K562 (cell line): ENCODE measurements at regions not wholly inside any gene's neighbourhood (a gene's known extent, or its start where the extent isn't known, plus 50 kb on each side); places are given as distances from the start of the nearest gene placed in this dataset.

Experiments
- ATAC-seq: fragments of 200-7000 bp; cut with Tn5 transposase; 3 replicates; pipeline ENCODE4 v1.9.1; 2020; ENCODE audit warnings: moderate library complexity
- BruUV-seq: library from RNA; stranded (reverse); fragments of 400-500 nt; replicated peaks from 2 replicates; lab custom pipeline; 2021; lab: Mats Ljungman, UMichigan
- CTCF ChIA-PET: fragments of 300-600 bp; formaldehyde crosslinking; extraction: SDS; loops from one replicate; lab custom pipeline; 2021; ENCODE audit warnings: low intra/inter-chr PET ratio; lab: Yijun Ruan, JAX
- POLR2A ChIA-PET: fragments of 300-600, 350-650 bp; sonication (Branson Sonifier 250); formaldehyde crosslinking; extraction: SDS; loops from one replicate; lab custom pipeline; 2021; ENCODE audit warnings: antibody characterized with exemption, inconsistent platforms; lab: Yijun Ruan, JAX
- DNase-seq, 4 experiments: peaks; one replicate each; pipeline versions ENCODE4 v3.0.0 to v3.0.0-alpha.2; 2011 to 2018; ENCODE audit warnings: low spot score in 3 of 4, mixed read lengths in 3 of 4; ENCODE audit errors: extremely low read depth in 1 of 4
- FAIRE-seq: peaks from 2 replicates; lab custom pipeline; 2011; peaks lifted over from hg19 to GRCh38; lab: Jason Lieb, UNC
- H2AFZ ChIP-seq: 2 replicates; pipeline ENCODE4 v1.6.0; 2011; ENCODE audit warnings: low read depth, low read length, control low read depth, inconsistent platforms
- H3K27ac ChIP-seq: fragments of 200-600 bp; 3 replicates; pipeline ENCODE4 v1.8.0; 2011; ENCODE audit warnings: low read depth, mild to moderate bottlenecking, control low read depth, inconsistent platforms, low read length, moderate library complexity, mixed read lengths; ENCODE audit errors: extremely low read depth
- H3K27me3 ChIP-seq, 2 experiments: fragments of 300-600 bp in 1 of 2; 2 replicates in 1 of 2; 3 replicates in 1 of 2; pipeline versions ENCODE4 v1.6.0 to v1.8.0; 2011; ENCODE audit warnings: inconsistent platforms in 2 of 2, low read length in 2 of 2, mild to moderate bottlenecking in 1 of 2, mixed read lengths in 1 of 2, moderate library complexity in 1 of 2; ENCODE audit not compliant: control insufficient read depth in 2 of 2, insufficient read depth in 2 of 2
- H3K36me3 ChIP-seq: fragments of 300-600 bp; 3 replicates; pipeline ENCODE4 v1.8.0; 2011; ENCODE audit warnings: mild to moderate bottlenecking, low read length, inconsistent platforms; ENCODE audit not compliant: control insufficient read depth, insufficient read depth
- H3K4me1 ChIP-seq, 2 experiments: fragments of 200-600 bp in 1 of 2; replicated peaks in 1 of 2; 2 replicates in 1 of 2; 3 replicates in 1 of 2; pipeline versions ENCODE4 v1.5.1 to v1.8.0; 2011; ENCODE audit warnings: inconsistent platforms in 2 of 2, low read length in 2 of 2, mild to moderate bottlenecking in 1 of 2, mixed read lengths in 1 of 2, moderate library complexity in 1 of 2; ENCODE audit not compliant: control insufficient read depth in 2 of 2, insufficient read depth in 2 of 2
- H3K4me2 ChIP-seq: 2 replicates; pipeline ENCODE4 v1.6.1; 2011; ENCODE audit warnings: low read length, control low read depth, inconsistent platforms, mixed read lengths; ENCODE audit not compliant: insufficient read depth
- H3K4me3 ChIP-seq: fragments of 200-600 bp; sonication (generic), shearing (Covaris generic); 2 replicates; pipeline ENCODE4 v1.5.1; 2016; ENCODE audit warnings: control low read depth, inconsistent platforms
- H3K79me2 ChIP-seq: fragments of 200-600 bp; 3 replicates; pipeline ENCODE4 v1.8.0; 2011; ENCODE audit warnings: low read length, inconsistent platforms; ENCODE audit not compliant: control insufficient read depth, insufficient read depth
- H3K9ac ChIP-seq, 2 experiments: 2 replicates each; pipeline versions ENCODE4 v1.6.0 to v1.6.1; 2011; ENCODE audit warnings: low read depth in 2 of 2, low read length in 2 of 2, control low read depth in 1 of 2, inconsistent platforms in 1 of 2, mild to moderate bottlenecking in 1 of 2, mixed read lengths in 1 of 2; ENCODE audit not compliant: insufficient read depth in 1 of 2
- H3K9me1 ChIP-seq: one replicate; pipeline ENCODE4 v1.6.0; 2011; ENCODE audit warnings: inconsistent platforms, mild to moderate bottlenecking, low read length, moderate library complexity; ENCODE audit not compliant: control insufficient read depth, insufficient read depth
- H3K9me3 ChIP-seq: replicated peaks from 2 replicates; pipeline ENCODE4 v1.5.1; 2011; ENCODE audit warnings: low read depth, low read length, inconsistent platforms; ENCODE audit not compliant: control insufficient read depth, insufficient read depth
- H4K20me1 ChIP-seq: replicated peaks from 2 replicates; pipeline ENCODE4 v1.6.1; 2011; ENCODE audit warnings: low read length, inconsistent platforms, mixed read lengths; ENCODE audit not compliant: control insufficient read depth, insufficient read depth
- CBX5 ChIP-seq: IDR thresholded peaks from 2 replicates; pipeline ENCODE4 v1.6.1; 2014; ENCODE audit warnings: low read depth, borderline replicate concordance
- CBX8 ChIP-seq: fragments of 200-600 bp; sonication (generic); IDR thresholded peaks from 2 replicates; pipeline ENCODE4 v1.6.1; 2012; ENCODE audit warnings: borderline replicate concordance, mixed run types, low read depth, mild to moderate bottlenecking, moderate library complexity, mixed read lengths, low read length, control low read depth, inconsistent platforms; ENCODE audit not compliant: poor library complexity, severe bottlenecking; ENCODE audit errors: extremely low read depth
- FOXK2 ChIP-seq, 2 experiments: fragments of 450-650 bp; IDR thresholded peaks in 1 of 2; conservative IDR thresholded peaks in 1 of 2; 2 replicates each; pipeline ENCODE4 v1.6.1; 2016; ENCODE audit warnings: low read depth in 2 of 2, mild to moderate bottlenecking in 1 of 2
- KLF6 ChIP-seq: fragments of 250-450 bp; sonication (Bioruptor Pico); IDR thresholded peaks from 2 replicates; pipeline ENCODE4 v1.4.0; 2020; ENCODE audit warnings: mild to moderate bottlenecking, moderate library complexity, borderline replicate concordance
- MTA3 ChIP-seq: fragments of 450-650 bp; formaldehyde crosslinking; IDR thresholded peaks from 2 replicates; pipeline ENCODE4 v1.6.1; 2017; ENCODE audit warnings: mild to moderate bottlenecking, borderline replicate concordance
- MYBL2 ChIP-seq, 2 experiments: fragments of 450-650 bp in 1 of 2; sonication (generic) in 1 of 2; formaldehyde crosslinking in 1 of 2; IDR thresholded peaks; 2 replicates each; pipeline versions ENCODE4 v1.6.1 to v1.8.1; 2017 to 2022; ENCODE audit warnings: borderline replicate concordance in 1 of 2, inconsistent platforms in 1 of 2, low read depth in 1 of 2, mild to moderate bottlenecking in 1 of 2, missing genetic modification reagents in 1 of 2, moderate library complexity in 1 of 2
- NONO ChIP-seq, 2 experiments: fragments of 200-400 bp in 1 of 2; fragments of 450-650 bp in 1 of 2; formaldehyde crosslinking in 1 of 2; IDR thresholded peaks; 2 replicates each; pipeline ENCODE4 v1.6.1; 2017; ENCODE audit warnings: low read depth in 2 of 2, mild to moderate bottlenecking in 2 of 2, moderate library complexity in 2 of 2, low read length in 1 of 2
- POLR2G ChIP-seq: fragments of 200-400 bp; formaldehyde crosslinking; IDR thresholded peaks from 2 replicates; pipeline ENCODE4 v1.6.1; 2017; ENCODE audit warnings: low read depth, mild to moderate bottlenecking, antibody characterized with exemption, low read length, moderate library complexity
- TAF1 ChIP-seq: IDR thresholded peaks from 2 replicates; pipeline ENCODE4 v1.6.1; 2011; ENCODE audit warnings: mild to moderate bottlenecking, low read length, moderate library complexity; ENCODE audit not compliant: insufficient read depth, control insufficient read depth, severe bottlenecking; ENCODE audit errors: extremely low read depth
- TBP ChIP-seq: optimal IDR thresholded peaks from 2 replicates; pipeline ENCODE3; 2011; ENCODE audit warnings: low read depth, low read length, improper control_type of control experiment
- TCF3 ChIP-seq: sonication (generic); formaldehyde crosslinking; IDR thresholded peaks from 2 replicates; pipeline ENCODE4 v1.4.0; 2020; ENCODE audit warnings: mild to moderate bottlenecking, missing genetic modification reagents
- XRCC5 ChIP-seq: fragments of 200-400 bp; formaldehyde crosslinking; IDR thresholded peaks from 2 replicates; pipeline ENCODE4 v1.6.1; 2017; ENCODE audit warnings: low read depth, mild to moderate bottlenecking, low read length
- ZMIZ1 ChIP-seq, 2 experiments: fragments of 150-350 bp in 1 of 2; IDR thresholded peaks; 2 replicates each; pipeline ENCODE4 v1.6.1; 2012 to 2016; ENCODE audit warnings: low read depth in 2 of 2, low read length in 2 of 2, mild to moderate bottlenecking in 1 of 2, moderate library complexity in 1 of 2
- ZNF165 ChIP-seq: fragments of 250-450 bp; sonication (Bioruptor Pico); IDR thresholded peaks from 2 replicates; pipeline ENCODE4 v1.4.0; 2020; ENCODE audit warnings: borderline replicate concordance
- ZNF586 ChIP-seq: fragments of 450-650 bp; formaldehyde crosslinking; conservative IDR thresholded peaks from 2 replicates; pipeline ENCODE4 v1.4.0; 2020; ENCODE audit warnings: mild to moderate bottlenecking, moderate library complexity
- WGBS: fragments of 100-300 bp; shearing (Covaris generic); methylation state at CpG from one replicate; pipeline ENCODE4 v1.1.6; 2016; ENCODE audit warnings: low coverage, mixed read lengths; ENCODE audit not compliant: insufficient coverage; ENCODE audit errors: missing lambda C conversion rate; 5-methylcytosine and 5-hydroxymethylcytosine counted together
- in situ Hi-C: fragments of 300-500 bp; cut with MboI; formaldehyde crosslinking; loops from 4 replicates; pipeline ENCODE4 v1.15.0; 2018; ENCODE audit warnings: inconsistent platforms, mixed read lengths
- intact Hi-C: fragments of 100-400 bp; cut with micrococcal nuclease; formaldehyde crosslinking; loops from 2 replicates; pipeline ENCODE4 v1.14.2; 2022
- TF ChIP-seq, protein P1 (sequence below): fragments of 250-450 bp; sonication (Bioruptor Pico); IDR thresholded peaks from 2 replicates; pipeline ENCODE4 v1.4.0; 2020; ENCODE audit warnings: mild to moderate bottlenecking

DNA sequence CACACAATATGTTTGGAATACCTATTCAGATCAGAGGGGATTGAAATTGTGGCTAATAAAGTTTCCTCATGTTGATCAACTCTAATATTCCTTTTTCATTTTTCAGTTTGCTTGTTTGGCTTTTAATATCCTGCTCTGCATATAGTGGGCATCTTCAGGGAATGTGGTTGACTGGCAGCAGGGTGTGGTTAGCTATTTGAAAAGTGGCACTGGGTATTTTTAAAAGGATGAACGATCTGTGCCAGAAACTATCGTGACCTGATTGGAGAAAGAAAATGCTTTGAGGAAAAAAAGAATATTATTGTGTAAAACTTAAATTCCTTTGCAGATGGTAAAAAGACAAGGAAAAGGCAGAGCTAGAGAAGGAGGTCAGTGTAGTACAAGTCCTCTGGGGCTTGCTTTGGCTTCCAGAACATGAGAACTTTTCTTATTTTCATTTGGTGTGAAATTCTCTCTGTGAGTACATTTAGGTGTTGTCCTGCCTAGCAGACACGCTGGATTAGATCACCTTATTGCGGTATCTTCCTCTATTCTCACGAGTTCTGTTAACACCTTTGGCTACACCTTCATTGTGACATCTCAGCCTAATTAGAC lies 329.7 kb upstream of the SNX7 start:
- Histone ChIP-seq H3K4me1 (no peaks in the 10 kb centered on the region), H3K4me2 (no peak overlapping the region), H3K27me3 (no peaks in the 10 kb centered on the region), H2AFZ (no peak overlapping the region), H3K9ac (no peak overlapping the region), H3K79me2 (no peaks in the 10 kb centered on the region)
- in situ Hi-C loops (no loop called here), intact Hi-C loops (no loop called here)
- DNase-seq, result no peak
- TF ChIP-seq, protein P1, sequence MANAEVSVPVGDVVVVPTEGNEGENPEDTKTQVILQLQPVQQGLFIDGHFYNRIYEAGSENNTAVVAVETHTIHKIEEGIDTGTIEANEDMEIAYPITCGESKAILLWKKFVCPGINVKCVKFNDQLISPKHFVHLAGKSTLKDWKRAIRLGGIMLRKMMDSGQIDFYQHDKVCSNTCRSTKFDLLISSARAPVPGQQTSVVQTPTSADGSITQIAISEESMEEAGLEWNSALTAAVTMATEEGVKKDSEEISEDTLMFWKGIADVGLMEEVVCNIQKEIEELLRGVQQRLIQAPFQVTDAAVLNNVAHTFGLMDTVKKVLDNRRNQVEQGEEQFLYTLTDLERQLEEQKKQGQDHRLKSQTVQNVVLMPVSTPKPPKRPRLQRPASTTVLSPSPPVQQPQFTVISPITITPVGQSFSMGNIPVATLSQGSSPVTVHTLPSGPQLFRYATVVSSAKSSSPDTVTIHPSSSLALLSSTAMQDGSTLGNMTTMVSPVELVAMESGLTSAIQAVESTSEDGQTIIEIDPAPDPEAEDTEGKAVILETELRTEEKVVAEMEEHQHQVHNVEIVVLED (CRISPR knock-in tag), result no peak
- TF ChIP-seq TCF3 (CRISPR knock-in tag) (no peak), ZMIZ1 (IDR thresholded peaks at IDR 0.05; ENCODE audit: low read depth in 2 of 2, low read length in 2 of 2) (no peak), TBP (no peak), MYBL2 (IDR thresholded peaks at IDR 0.05; ENCODE audit: low read depth) (no peak), MYBL2 (CRISPR knock-in tag; IDR thresholded peaks at IDR 0.05; ENCODE audit: borderline replicate concordance) (no peak), CBX8 (no peak), TAF1 (no peak), ZNF586 (no peak), CBX5 (no peak), XRCC5 (no peak), ZNF165 (CRISPR knock-in tag) (no peak), FOXK2 (conservative IDR thresholded peaks at IDR 0.05 in 1 of 2, IDR thresholded peaks at IDR 0.05 in 1 of 2; ENCODE audit: low read depth in 2 of 2) (no peak), KLF6 (CRISPR knock-in tag) (no peak), NONO (IDR thresholded peaks at IDR 0.05; ENCODE audit: low read depth in 2 of 2, low read length in 1 of 2) (no peak), MTA3 (no peak), POLR2G (no peak)
- TF ChIP-seq, all 486 proteins: peak for 0
- H4K20me1 ChIP-seq, result no peaks in the 10 kb centered on the region
- 0% methylated on average over 5 of the region's 5 CpGs for WGBS
- BruUV-seq, result no TSS peak
- no peaks in the 10 kb centered on the region for H3K36me3 ChIP-seq
- H3K9me3 ChIP-seq, result no peaks in the 10 kb centered on the region; the same call in 1 of the 2 replicates
- FAIRE-seq (no peak), ATAC-seq (no peak)
- H3K27ac ChIP-seq, result no peak overlapping the region
- ChIA-PET CTCF (no interaction called here), POLR2A (no interaction called here)
- H3K9me1 ChIP-seq, result no peaks in the 10 kb centered on the region
- no peak overlapping the region for H3K4me3 ChIP-seq
